ENCODE measurements at regions not wholly inside any gene's neighbourhood (a gene's known extent, or its start where the extent isn't known, plus 50 kb on each side); places are given as distances from the start of the nearest gene placed in this dataset.

DNA sequence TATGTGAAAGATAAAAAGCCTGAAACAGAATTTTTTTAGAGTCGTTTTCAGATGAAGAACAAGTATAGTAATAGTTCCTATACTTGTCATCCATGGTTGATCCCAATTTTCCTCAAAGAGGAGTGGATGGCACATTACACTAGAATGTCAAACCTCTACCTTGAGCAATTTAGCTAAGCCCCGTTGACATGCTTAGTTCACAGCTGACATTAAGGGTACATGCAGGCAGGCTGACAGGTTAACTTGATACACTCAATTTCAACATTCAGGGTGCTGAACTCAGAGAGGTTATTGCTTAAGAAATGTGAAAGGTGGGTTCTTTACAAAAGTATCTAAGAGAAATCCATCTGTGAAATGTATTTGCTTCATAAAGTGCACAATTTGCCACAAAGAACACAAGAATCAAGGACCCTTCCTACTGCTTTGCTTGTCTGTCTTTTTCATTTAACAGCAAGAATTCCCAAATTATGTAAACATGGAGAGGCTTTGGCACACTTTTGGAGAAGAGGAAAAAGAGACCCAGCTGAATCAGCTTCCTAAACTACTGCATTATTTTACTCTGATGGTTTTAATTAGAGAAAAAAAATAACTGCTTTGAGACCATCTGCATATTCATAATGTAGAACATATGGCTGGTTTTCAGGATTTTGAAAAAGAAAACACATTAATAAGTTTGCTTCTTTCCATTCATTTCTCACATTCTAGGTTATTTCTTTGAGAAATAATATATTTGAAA is 122.5 kb upstream of the DDIT4L start:
- TF ChIP-seq, protein P1, sequence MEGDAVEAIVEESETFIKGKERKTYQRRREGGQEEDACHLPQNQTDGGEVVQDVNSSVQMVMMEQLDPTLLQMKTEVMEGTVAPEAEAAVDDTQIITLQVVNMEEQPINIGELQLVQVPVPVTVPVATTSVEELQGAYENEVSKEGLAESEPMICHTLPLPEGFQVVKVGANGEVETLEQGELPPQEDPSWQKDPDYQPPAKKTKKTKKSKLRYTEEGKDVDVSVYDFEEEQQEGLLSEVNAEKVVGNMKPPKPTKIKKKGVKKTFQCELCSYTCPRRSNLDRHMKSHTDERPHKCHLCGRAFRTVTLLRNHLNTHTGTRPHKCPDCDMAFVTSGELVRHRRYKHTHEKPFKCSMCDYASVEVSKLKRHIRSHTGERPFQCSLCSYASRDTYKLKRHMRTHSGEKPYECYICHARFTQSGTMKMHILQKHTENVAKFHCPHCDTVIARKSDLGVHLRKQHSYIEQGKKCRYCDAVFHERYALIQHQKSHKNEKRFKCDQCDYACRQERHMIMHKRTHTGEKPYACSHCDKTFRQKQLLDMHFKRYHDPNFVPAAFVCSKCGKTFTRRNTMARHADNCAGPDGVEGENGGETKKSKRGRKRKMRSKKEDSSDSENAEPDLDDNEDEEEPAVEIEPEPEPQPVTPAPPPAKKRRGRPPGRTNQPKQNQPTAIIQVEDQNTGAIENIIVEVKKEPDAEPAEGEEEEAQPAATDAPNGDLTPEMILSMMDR (IDR thresholded peaks at IDR 0.05; ENCODE audit: low read length): no peak
- no peak for TF ChIP-seq EZH2 (IDR thresholded peaks at IDR 0.05; ENCODE audit: borderline replicate concordance, low read length)
